ENCODE measurements at regions not wholly inside any gene's neighbourhood (a gene's known extent, or its start where the extent isn't known, plus 50 kb on each side); places are given as distances from the start of the nearest gene placed in this dataset.
"Not testable (repeated sequence)": the region's sequence is repeated elsewhere in the genome, so short reads cannot be mapped to it uniquely, and the experiment has no call there.

DNA sequence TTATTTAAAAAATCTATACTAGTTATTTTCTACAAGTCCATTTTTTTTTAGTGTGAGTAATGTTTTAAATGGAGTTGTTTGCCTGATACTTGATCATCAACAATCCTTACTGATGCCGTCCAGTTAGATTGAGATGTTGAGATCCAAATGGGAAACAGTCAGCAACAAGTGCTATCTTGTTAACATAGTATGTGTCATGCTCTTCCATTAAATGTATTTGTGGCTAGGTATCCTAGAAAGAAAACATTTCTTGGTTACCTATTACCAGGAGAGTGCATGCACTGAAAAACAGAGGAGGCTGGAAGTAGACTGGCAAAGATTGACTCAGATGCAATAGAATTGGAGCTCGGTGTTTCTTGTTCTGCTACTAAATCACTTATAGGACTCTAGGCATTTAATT lies 123.4 kb upstream of the MAN2A1 start:
- no peaks in the 10 kb centered on the region for H3K4me1 Mint-ChIP-seq

DNA sequence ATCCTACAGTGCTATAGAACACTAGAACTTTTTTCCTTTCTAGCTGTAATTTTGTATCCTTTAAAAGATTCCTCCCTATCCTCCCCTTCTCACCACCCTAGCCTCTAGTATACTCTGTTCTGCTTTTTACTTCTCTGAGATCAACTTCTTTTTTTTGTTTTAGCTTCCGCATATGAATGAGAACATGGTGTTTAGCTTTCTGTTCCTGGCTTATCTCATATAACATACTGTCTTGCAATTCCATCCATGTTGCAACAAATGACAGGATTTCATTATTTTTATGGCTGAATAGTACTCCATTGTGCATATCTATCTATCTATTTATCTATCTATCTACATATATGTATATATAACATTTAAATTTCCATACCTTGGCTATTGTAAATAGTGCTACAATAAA lies 126.0 kb upstream of the MAN2A1 start:
- H3K27ac Mint-ChIP-seq, result no peak overlapping the region
- H3K4me3 Mint-ChIP-seq, result no peak overlapping the region
- no peaks in the 10 kb centered on the region for H3K9me3 Mint-ChIP-seq
- H3K36me3 Mint-ChIP-seq, result no peaks in the 10 kb centered on the region
- CTCF ChIA-PET, result no interaction called here
- peaks cover 4% of the 10 kb centered on the region for H3K27me3 Mint-ChIP-seq
- DNase-seq, result no peak
- H3K4me1 Mint-ChIP-seq, result no peaks in the 10 kb centered on the region

More for the DNA sequence above, 123.4 kb upstream of the MAN2A1 start:
- Mint-ChIP-seq H3K27ac (no peak overlapping the region), H3K9me3 (no peaks in the 10 kb centered on the region), H3K4me3 (no peak overlapping the region), H3K27me3 (peaks cover 4% of the 10 kb centered on the region), H3K36me3 (no peaks in the 10 kb centered on the region)
- CTCF ChIA-PET, result interaction anchor here (0.9 kb wide), 1 partner anchor 8 kb away, joined by 5 read pairs; no protein-coding TSS in a partner anchor
- no peak for DNase-seq

GRCh38 chr5:109563189-109563588 lies 126.5 kb upstream of the MAN2A1 start:
- Mint-ChIP-seq H3K4me1 (peaks cover 5% of the 10 kb centered on the region), H3K27me3 (peaks cover 4% of the 10 kb centered on the region), H3K27ac (no peak overlapping the region), H3K36me3 (no peaks in the 10 kb centered on the region), H3K4me3 (no peak overlapping the region), H3K9me3 (no peaks in the 10 kb centered on the region)
- CTCF ChIA-PET, result no interaction called here
- DNase-seq, result no peak

DNA sequence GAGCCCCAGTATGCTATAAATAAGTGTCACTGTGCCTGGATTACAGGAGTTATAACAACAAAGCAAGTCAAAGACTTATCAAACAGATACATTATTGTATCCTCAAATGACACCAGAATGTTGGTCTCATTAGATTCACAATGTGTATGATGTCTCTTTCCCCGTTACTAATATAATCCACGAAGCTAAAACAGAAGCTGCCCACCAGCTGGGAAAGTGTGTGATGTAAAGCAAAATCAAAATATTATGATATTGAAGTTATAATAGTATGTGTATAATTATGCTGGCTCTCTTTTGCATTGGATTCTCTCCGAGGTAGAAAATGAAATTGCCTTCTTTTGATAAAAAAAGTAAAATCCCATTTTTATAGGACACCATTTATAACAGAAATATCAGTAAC lies 127.3 kb upstream of the MAN2A1 start:
- CTCF ChIA-PET, result no interaction called here
- H3K27ac Mint-ChIP-seq, result no peak overlapping the region
- no peak for DNase-seq
- no peak overlapping the region for H3K4me3 Mint-ChIP-seq
- H3K36me3 Mint-ChIP-seq, result no peaks in the 10 kb centered on the region
- H3K27me3 Mint-ChIP-seq, result no peaks in the 10 kb centered on the region
- peaks cover 6% of the 10 kb centered on the region for H3K4me1 Mint-ChIP-seq
- H3K9me3 Mint-ChIP-seq, result no peaks in the 10 kb centered on the region

- Mint-ChIP-seq H3K27ac (no peak overlapping the region), H3K4me3 (no peak overlapping the region), H3K27me3 (no peaks in the 10 kb centered on the region), H3K9me3 (no peaks in the 10 kb centered on the region), H3K4me1 (peaks cover 6% of the 10 kb centered on the region), H3K36me3 (no peaks in the 10 kb centered on the region)
- CTCF ChIA-PET, result no interaction called here
- no peak for DNase-seq
Observed at GRCh38 chr5:109561447-109561846, 128.3 kb upstream of the MAN2A1 start.

DNA sequence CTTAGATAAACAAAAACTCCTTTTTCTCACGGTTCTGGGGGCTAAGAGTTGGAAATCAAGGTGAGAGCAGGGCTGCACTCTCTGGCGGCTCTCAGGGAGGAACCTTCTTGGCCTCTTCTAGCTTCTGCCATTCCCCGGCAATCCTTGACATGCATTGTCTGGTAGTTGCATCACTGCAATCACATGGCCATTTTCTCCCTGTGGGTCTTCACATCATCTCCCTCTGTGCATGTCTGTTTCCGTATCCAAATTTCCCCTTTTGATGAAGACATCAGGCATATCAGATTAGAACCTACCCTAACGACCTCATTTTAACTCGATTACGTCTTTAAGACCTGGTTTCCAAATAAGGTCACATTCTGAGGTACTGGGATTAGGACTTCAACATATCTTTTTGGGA lies 129.2 kb upstream of the MAN2A1 start:
- Mint-ChIP-seq H3K27ac (no peak overlapping the region), H3K9me3 (no peaks in the 10 kb centered on the region), H3K36me3 (no peaks in the 10 kb centered on the region), H3K27me3 (no peaks in the 10 kb centered on the region), H3K4me3 (no peak overlapping the region), H3K4me1 (peaks cover 6% of the 10 kb centered on the region)
- no peak for DNase-seq
- CTCF ChIA-PET, result no interaction called here

GRCh38 chr5:109558952-109559351 lies 130.8 kb upstream of the MAN2A1 start:
- Mint-ChIP-seq H3K9me3 (no peaks in the 10 kb centered on the region), H3K27me3 (no peaks in the 10 kb centered on the region), H3K4me1 (peaks cover 6% of the 10 kb centered on the region), H3K36me3 (no peaks in the 10 kb centered on the region), H3K4me3 (no peak overlapping the region), H3K27ac (no peak overlapping the region)
- CTCF ChIA-PET, result no interaction called here
- DNase-seq, result no peak

DNA sequence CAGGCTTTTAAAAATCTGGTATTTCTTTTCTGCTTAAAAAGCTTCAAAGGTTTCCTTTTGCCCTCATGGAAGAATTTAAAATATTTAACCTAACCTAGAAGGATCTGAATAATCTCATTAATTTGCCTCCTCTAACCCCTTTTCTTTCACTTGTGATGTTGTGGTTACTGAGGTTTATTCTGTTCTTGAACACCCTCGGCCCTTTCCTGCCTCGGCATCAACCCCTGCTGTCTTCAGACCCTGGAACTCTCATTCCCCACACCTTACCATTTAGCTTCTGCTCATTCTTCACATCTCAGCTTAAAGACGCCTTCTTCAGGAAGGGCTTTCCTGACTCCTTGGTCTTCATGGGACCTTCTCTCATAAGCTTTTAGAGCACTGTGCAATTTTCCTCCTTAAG lies 131.4 kb upstream of the MAN2A1 start:
- CTCF ChIA-PET, result interaction anchor here (0.7 kb wide), 1 partner anchor 126 kb away, joined by 3 read pairs; no protein-coding TSS in a partner anchor
- Mint-ChIP-seq H3K9me3 (no peaks in the 10 kb centered on the region), H3K4me3 (no peak overlapping the region)

DNA sequence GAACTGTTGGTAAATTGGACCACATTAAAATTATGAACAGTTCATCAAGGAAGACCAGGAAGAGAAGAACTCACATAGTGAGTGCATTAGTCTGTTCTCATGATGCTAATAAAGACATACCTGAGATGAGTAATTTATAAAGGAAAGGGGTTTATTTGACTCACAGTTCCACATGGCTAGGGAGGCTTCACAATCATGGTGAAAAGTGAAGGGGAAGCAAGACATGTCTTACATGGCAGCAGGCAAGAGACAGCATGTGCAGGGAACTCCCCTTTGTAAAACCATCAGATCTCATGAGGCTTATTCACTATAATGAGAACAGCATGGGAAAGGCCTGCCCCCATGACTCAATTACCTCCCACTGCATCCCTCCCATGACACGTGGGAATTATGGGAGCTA lies 135.9 kb upstream of the MAN2A1 start:
- CTCF ChIA-PET, result no interaction called here
- no peak for DNase-seq
- H3K4me3 Mint-ChIP-seq, result no peak overlapping the region
- no peak overlapping the region for H3K27ac Mint-ChIP-seq
- H3K9me3 Mint-ChIP-seq, result peaks cover 2% of the 10 kb centered on the region
- H3K4me1 Mint-ChIP-seq, result peaks cover 6% of the 10 kb centered on the region
- H3K36me3 Mint-ChIP-seq, result no peaks in the 10 kb centered on the region
- H3K27me3 Mint-ChIP-seq, result no peaks in the 10 kb centered on the region

More for the DNA sequence above, 131.4 kb upstream of the MAN2A1 start:
- H3K36me3 Mint-ChIP-seq, result no peaks in the 10 kb centered on the region
- no peak overlapping the region for H3K27ac Mint-ChIP-seq
- H3K27me3 Mint-ChIP-seq, result no peaks in the 10 kb centered on the region
- no peak for DNase-seq
- H3K4me1 Mint-ChIP-seq, result peaks cover 6% of the 10 kb centered on the region

- H3K9me3 Mint-ChIP-seq, H3K4me1 Mint-ChIP-seq, H3K36me3 Mint-ChIP-seq, H3K27me3 Mint-ChIP-seq, DNase-seq, CTCF ChIA-PET, H3K27ac Mint-ChIP-seq, H3K4me3 Mint-ChIP-seq: not testable (repeated sequence)
Observed at GRCh38 chr5:109551234-109551633, 138.5 kb upstream of the MAN2A1 start.

DNA sequence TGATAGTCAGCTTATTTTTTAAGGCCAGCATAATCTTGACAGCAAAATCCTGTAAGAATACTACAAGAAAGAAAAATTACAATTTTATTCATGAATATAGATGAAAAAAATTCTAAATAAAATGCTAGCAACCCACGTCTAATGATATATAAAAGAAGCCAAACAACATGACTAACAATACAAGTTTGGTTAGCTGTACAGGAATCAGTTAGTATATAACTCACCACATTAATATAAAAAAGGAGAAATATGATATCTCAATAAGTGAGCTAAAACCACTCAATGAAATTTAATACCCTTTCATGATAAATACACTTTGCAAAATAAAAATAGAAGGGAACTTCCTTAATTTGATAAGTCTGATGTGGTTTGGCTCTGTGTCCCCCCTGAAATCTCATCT lies 139.7 kb upstream of the MAN2A1 start:
- H3K9me3 Mint-ChIP-seq, result peaks cover 2% of the 10 kb centered on the region
- H3K4me1 Mint-ChIP-seq, result no peaks in the 10 kb centered on the region
- no peak overlapping the region for H3K4me3 Mint-ChIP-seq
- H3K27me3 Mint-ChIP-seq, result no peaks in the 10 kb centered on the region
- no peaks in the 10 kb centered on the region for H3K36me3 Mint-ChIP-seq
- CTCF ChIA-PET, result no interaction called here
- no peak for DNase-seq
- H3K27ac Mint-ChIP-seq, result no peak overlapping the region

- Mint-ChIP-seq H3K4me3 (no peak overlapping the region), H3K9me3 (no peaks in the 10 kb centered on the region), H3K4me1 (no peaks in the 10 kb centered on the region), H3K36me3 (no peaks in the 10 kb centered on the region), H3K27me3 (no peaks in the 10 kb centered on the region), H3K27ac (no peak overlapping the region)
- CTCF ChIA-PET, result no interaction called here
- no peak for DNase-seq
Observed at GRCh38 chr5:109546461-109546860, 136.7 kb upstream of the PJA2 start.

DNA sequence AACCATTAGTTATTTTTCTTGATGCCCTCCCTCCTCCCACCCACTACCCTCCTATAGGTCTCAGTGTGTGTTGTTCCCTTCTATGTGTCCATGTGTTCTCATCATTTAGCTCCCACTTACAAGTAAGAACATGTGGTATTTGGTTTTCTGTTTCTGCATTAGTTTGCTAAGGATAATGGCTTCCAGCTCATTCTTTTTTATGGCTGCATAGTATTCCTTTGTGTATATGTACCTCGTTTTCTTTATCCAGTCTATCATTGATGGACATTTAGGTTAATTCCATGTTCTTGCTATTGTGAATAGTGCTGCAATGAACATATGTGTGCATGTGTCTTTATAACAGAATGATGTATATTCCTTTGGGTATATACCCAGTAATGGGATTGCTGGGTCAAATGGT lies 135.1 kb upstream of the PJA2 start:
- H3K4me3 Mint-ChIP-seq, H3K27me3 Mint-ChIP-seq, DNase-seq, H3K27ac Mint-ChIP-seq, H3K4me1 Mint-ChIP-seq, H3K36me3 Mint-ChIP-seq, H3K9me3 Mint-ChIP-seq, CTCF ChIA-PET: not testable (repeated sequence)

DNA sequence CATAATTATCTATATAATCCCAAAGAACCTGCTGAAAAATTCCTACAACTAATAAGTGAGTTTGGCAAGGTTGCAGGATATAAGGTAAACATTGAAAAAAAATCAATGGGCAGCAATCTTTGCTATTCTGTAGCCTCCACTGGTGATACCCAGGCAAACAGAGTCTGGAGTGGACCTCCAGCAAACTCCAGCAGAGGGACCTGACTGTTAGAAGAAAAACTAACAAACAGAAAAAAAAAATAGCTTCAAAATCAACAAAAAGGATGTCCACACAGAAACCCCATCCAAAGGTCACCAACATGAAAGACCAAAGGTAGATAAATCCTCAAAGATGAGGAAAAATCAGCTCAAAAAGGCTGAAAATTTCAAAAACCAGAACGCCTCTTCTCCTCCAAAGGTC lies 128.9 kb upstream of the PJA2 start:
- H3K27ac Mint-ChIP-seq, DNase-seq, CTCF ChIA-PET, H3K9me3 Mint-ChIP-seq, H3K4me1 Mint-ChIP-seq, H3K4me3 Mint-ChIP-seq, H3K36me3 Mint-ChIP-seq, H3K27me3 Mint-ChIP-seq: not testable (repeated sequence)

DNA sequence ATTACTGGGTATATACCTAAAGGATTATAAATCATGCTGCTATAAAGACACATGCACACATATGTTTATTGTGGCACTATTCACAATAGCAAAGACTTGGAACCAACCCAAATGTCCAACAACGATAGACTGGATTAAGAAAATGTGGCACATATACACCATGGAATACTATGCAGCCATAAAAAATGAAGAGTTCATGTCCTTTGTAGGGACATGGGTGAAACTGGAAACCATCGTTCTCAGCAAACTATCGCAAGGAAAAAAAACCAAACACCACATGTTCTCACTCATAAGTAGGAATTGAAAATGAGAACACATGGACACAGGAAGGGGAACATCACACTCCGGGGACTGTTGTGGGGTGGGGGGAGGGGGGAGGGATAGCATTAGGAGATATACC lies 125.3 kb upstream of the PJA2 start:
- H3K4me1 Mint-ChIP-seq, H3K4me3 Mint-ChIP-seq, DNase-seq, CTCF ChIA-PET, H3K27ac Mint-ChIP-seq, H3K36me3 Mint-ChIP-seq, H3K9me3 Mint-ChIP-seq, H3K27me3 Mint-ChIP-seq: not testable (repeated sequence)

DNA sequence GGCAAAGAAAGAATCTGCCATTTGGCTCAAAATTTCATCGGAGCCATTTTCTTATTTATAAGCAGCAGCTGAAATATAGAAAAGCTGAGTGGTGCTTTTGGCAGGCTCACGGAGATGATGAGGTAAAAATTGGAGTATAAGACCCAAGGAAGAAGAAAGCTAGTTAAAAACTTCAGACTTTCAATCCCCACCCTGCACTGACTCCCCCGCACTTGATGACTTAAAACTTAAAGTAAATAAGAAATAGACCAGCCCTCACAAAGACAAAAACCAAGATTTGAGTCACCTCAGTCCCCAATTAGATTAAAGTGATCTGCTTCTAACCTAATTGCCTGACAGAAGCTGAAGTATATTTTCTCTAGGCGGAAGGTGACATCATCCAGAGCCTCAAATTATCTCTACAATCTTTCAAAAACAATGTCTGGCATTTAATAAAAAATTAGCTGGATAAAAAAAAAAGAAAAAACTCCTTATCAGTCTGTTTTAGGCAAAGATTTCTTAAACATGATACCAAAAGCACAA lies 124.0 kb upstream of the PJA2 start:
- no peaks in the 10 kb centered on the region for H3K9me3 Mint-ChIP-seq
- H3K27ac Mint-ChIP-seq, result no peak overlapping the region
- CTCF ChIA-PET, result no interaction called here
- no peak overlapping the region for H3K4me3 Mint-ChIP-seq
- no peaks in the 10 kb centered on the region for H3K4me1 Mint-ChIP-seq
- DNase-seq, result no peak
- H3K36me3 Mint-ChIP-seq, result no peaks in the 10 kb centered on the region
- H3K27me3 Mint-ChIP-seq, result no peaks in the 10 kb centered on the region

All from activated naive CD4-positive, alpha-beta T cell treated with anti-CD3 and anti-CD28 coated beads, Interleukin-2, amount 10 ng/mL, durations not matched to agents 7 days and 5 days (primary cell).